ENCODE measurements at regions not wholly inside any gene's neighbourhood (a gene's known extent, or its start where the extent isn't known, plus 50 kb on each side); places are given as distances from the start of the nearest gene placed in this dataset.

GRCh38 chr10:113474752-113475151, 78.1 kb upstream of the HABP2 start:
- intact Hi-C loops (cut with micrococcal nuclease; ENCODE audit: unreplicated experiment): no loop called here
- H3K4me3 ChIP-seq (ENCODE audit: low read depth, low read length, poor library complexity, severe bottlenecking): no peak overlapping the region
- H3K9me3 ChIP-seq (ENCODE audit: low read depth, low read length, poor library complexity, severe bottlenecking): peaks cover 4% of the 10 kb centered on the region
- no peaks in the 10 kb centered on the region for H3K36me3 ChIP-seq (ENCODE audit: insufficient read depth, low read length, poor library complexity, severe bottlenecking)
- H3K27ac ChIP-seq (ENCODE audit: low read depth, low read length, poor library complexity, severe bottlenecking): no peak overlapping the region
- no peak for DNase-seq (ENCODE audit: low spot score)
- ChIA-PET CTCF (no interaction called here), POLR2A (ENCODE audit: low non-redundant PET) (no interaction called here)
- no TSS peak for BruUV-seq (replicated peaks)
- TF ChIP-seq EZH2 (IDR thresholded peaks at IDR 0.05; ENCODE audit: borderline replicate concordance, low read depth, low read length, poor library complexity, severe bottlenecking): no peak
- no peak for TF ChIP-seq CTCF (conservative IDR thresholded peaks at IDR 0.05; ENCODE audit: low read depth, low read length)
- no peaks in the 10 kb centered on the region for H3K4me1 ChIP-seq (ENCODE audit: insufficient read depth, low read length, poor library complexity, severe bottlenecking)
- no peaks in the 10 kb centered on the region for H3K27me3 ChIP-seq (replicated peaks; ENCODE audit: insufficient read depth, low read depth, low read length, poor library complexity)

- no peak for DNase-seq (ENCODE audit: low spot score)
- Histone ChIP-seq H3K9me3 (ENCODE audit: low read depth, low read length, poor library complexity, severe bottlenecking) (peaks cover 10% of the 10 kb centered on the region), H3K36me3 (ENCODE audit: insufficient read depth, low read length, poor library complexity, severe bottlenecking) (no peaks in the 10 kb centered on the region), H3K27ac (ENCODE audit: low read depth, low read length, poor library complexity, severe bottlenecking) (no peak overlapping the region), H3K4me1 (ENCODE audit: insufficient read depth, low read length, poor library complexity, severe bottlenecking) (no peaks in the 10 kb centered on the region), H3K4me3 (ENCODE audit: low read depth, low read length, poor library complexity, severe bottlenecking) (no peak overlapping the region), H3K27me3 (replicated peaks; ENCODE audit: insufficient read depth, low read depth, low read length, poor library complexity) (no peaks in the 10 kb centered on the region)
- ChIA-PET POLR2A (ENCODE audit: low non-redundant PET) (no interaction called here), CTCF (no interaction called here)
- no TSS peak for BruUV-seq (replicated peaks)
- intact Hi-C loops (cut with micrococcal nuclease; ENCODE audit: unreplicated experiment): no loop called here
- TF ChIP-seq EZH2 (IDR thresholded peaks at IDR 0.05; ENCODE audit: borderline replicate concordance, low read depth, low read length, poor library complexity, severe bottlenecking) (no peak), CTCF (conservative IDR thresholded peaks at IDR 0.05; ENCODE audit: low read depth, low read length) (no peak)
Measured at GRCh38 chr10:113475381-113475807, 77.5 kb upstream of the HABP2 start.

GRCh38 chr10:113476191-113476590, 76.7 kb upstream of the HABP2 start:
- no peak for DNase-seq (ENCODE audit: low spot score)
- H3K27ac ChIP-seq (ENCODE audit: low read depth, low read length, poor library complexity, severe bottlenecking): no peak overlapping the region
- ChIA-PET CTCF (no interaction called here), POLR2A (ENCODE audit: low non-redundant PET) (no interaction called here)
- no peaks in the 10 kb centered on the region for H3K27me3 ChIP-seq (replicated peaks; ENCODE audit: insufficient read depth, low read depth, low read length, poor library complexity)
- H3K9me3 ChIP-seq (ENCODE audit: low read depth, low read length, poor library complexity, severe bottlenecking): peaks cover 15% of the 10 kb centered on the region
- no peak overlapping the region for H3K4me3 ChIP-seq (ENCODE audit: low read depth, low read length, poor library complexity, severe bottlenecking)
- intact Hi-C loops (cut with micrococcal nuclease; ENCODE audit: unreplicated experiment): no loop called here
- TF ChIP-seq CTCF (conservative IDR thresholded peaks at IDR 0.05; ENCODE audit: low read depth, low read length) (no peak), EZH2 (IDR thresholded peaks at IDR 0.05; ENCODE audit: borderline replicate concordance, low read depth, low read length, poor library complexity, severe bottlenecking) (no peak)
- no peaks in the 10 kb centered on the region for H3K36me3 ChIP-seq (ENCODE audit: insufficient read depth, low read length, poor library complexity, severe bottlenecking)
- H3K4me1 ChIP-seq (ENCODE audit: insufficient read depth, low read length, poor library complexity, severe bottlenecking): no peaks in the 10 kb centered on the region
- BruUV-seq (replicated peaks): no TSS peak
